GM12878 (cell line): ENCODE measurements at regions not wholly inside any gene's neighbourhood (a gene's known extent, or its start where the extent isn't known, plus 50 kb on each side); places are given as distances from the start of the nearest gene placed in this dataset.

Source experiments
- ATAC-seq: fragments of 200-7000 bp; cut with Tn5 transposase; 3 replicates; pipeline ENCODE4 v1.9.1; 2020; ENCODE audit warnings: mild to moderate bottlenecking, moderate library complexity
- BruUV-seq: library from RNA; stranded (reverse); fragments of 400-500 nt; replicated peaks from 2 replicates; lab custom pipeline; 2021; lab: Mats Ljungman, UMichigan
- CTCF ChIA-PET: fragments of 300-600 bp; sonication (Branson Sonifier 250); formaldehyde crosslinking; extraction: SDS; loops from one replicate; lab custom pipeline; 2021; ENCODE audit warnings: inconsistent platforms; lab: Yijun Ruan, JAX
- POLR2A ChIA-PET: fragments of 350-600 bp; formaldehyde crosslinking; extraction: SDS; loops from one replicate; lab custom pipeline; 2021; ENCODE audit warnings: inconsistent platforms; lab: Charles Lee
- RAD21 ChIA-PET: fragments of 300-600 bp; sonication (Branson Sonifier 250); formaldehyde crosslinking; loops from one replicate; lab custom pipeline; 2023; ENCODE audit warnings: antibody characterized with exemption; ENCODE audit not compliant: unreplicated experiment; lab: Charles Lee
- SMC1A ChIA-PET: fragments of 300-600 bp; sonication (Branson Sonifier 250); formaldehyde crosslinking; loops from one replicate; lab custom pipeline; 2023; ENCODE audit not compliant: unreplicated experiment, uncharacterized antibody; lab: Charles Lee
- DNase-seq: peaks from one replicate; pipeline ENCODE4 v3.0.0-alpha.2; 2011; ENCODE audit warnings: low read depth, low spot score
- FAIRE-seq: peaks from 3 replicates; lab custom pipeline; 2011; peaks lifted over from hg19 to GRCh38; lab: Jason Lieb, UNC
- H2AFZ ChIP-seq: 2 replicates; pipeline ENCODE4 v1.6.0; 2011; ENCODE audit warnings: low read depth, low read length, control low read depth; ENCODE audit not compliant: control insufficient read depth
- H3K27ac ChIP-seq: 2 replicates; pipeline ENCODE4 v1.5.1; 2011; ENCODE audit warnings: control low read depth; ENCODE audit not compliant: control insufficient read depth, insufficient read depth
- H3K27me3 ChIP-seq, 2 experiments: replicated peaks in 1 of 2; 2 replicates each; pipeline versions ENCODE4 v1.6.0 to v1.6.1; 2011; ENCODE audit warnings: low read length in 1 of 2; ENCODE audit not compliant: control insufficient read depth in 2 of 2, insufficient read depth in 2 of 2
- H3K36me3 ChIP-seq, 2 experiments: 2 replicates each; pipeline ENCODE4 v1.5.1; 2011; ENCODE audit warnings: low read length in 1 of 2; ENCODE audit not compliant: control insufficient read depth in 2 of 2, insufficient read depth in 2 of 2
- H3K4me1 ChIP-seq: 2 replicates; pipeline ENCODE4 v1.6.1; 2011; ENCODE audit warnings: mild to moderate bottlenecking, low read length, moderate library complexity, mixed read lengths; ENCODE audit not compliant: control insufficient read depth, insufficient read depth
- H3K4me2 ChIP-seq: 2 replicates; pipeline ENCODE4 v1.6.0; 2011; ENCODE audit warnings: control low read depth; ENCODE audit not compliant: control insufficient read depth, insufficient read depth
- H3K4me3 ChIP-seq: fragments of 200-600 bp; sonication (generic); 2 replicates; pipeline ENCODE4 v1.5.1; 2016
- H3K79me2 ChIP-seq: 2 replicates; pipeline ENCODE4 v1.6.0; 2011; ENCODE audit warnings: low read length; ENCODE audit not compliant: control insufficient read depth, insufficient read depth
- H3K9ac ChIP-seq: 2 replicates; pipeline ENCODE4 v1.8.0; 2011; ENCODE audit warnings: low read length, control low read depth, mixed read lengths; ENCODE audit not compliant: control insufficient read depth, insufficient read depth
- H3K9me3 ChIP-seq: replicated peaks from 3 replicates; pipeline ENCODE4 v1.5.1; 2011; ENCODE audit warnings: mild to moderate bottlenecking, low read length; ENCODE audit not compliant: control insufficient read depth, insufficient read depth
- H4K20me1 ChIP-seq: 2 replicates; pipeline ENCODE4 v1.6.0; 2011; ENCODE audit not compliant: control insufficient read depth, insufficient read depth
- GABPA ChIP-seq: IDR thresholded peaks from 2 replicates; pipeline ENCODE4 v1.6.1; 2014; ENCODE audit warnings: antibody characterized with exemption, low read depth, mild to moderate bottlenecking, inconsistent platforms
- MEF2A ChIP-seq: IDR thresholded peaks from 2 replicates; pipeline ENCODE4 v1.6.1; 2011; ENCODE audit warnings: low read depth, mild to moderate bottlenecking, low read length, moderate library complexity; ENCODE audit not compliant: insufficient read depth
- MYB ChIP-seq: fragments of 150-350 bp; IDR thresholded peaks from 2 replicates; pipeline ENCODE4 v1.6.1; 2014; ENCODE audit warnings: mild to moderate bottlenecking, low read depth, low read length, borderline replicate concordance
- NFYB ChIP-seq: IDR thresholded peaks from 2 replicates; pipeline ENCODE4 v1.6.1; 2011; ENCODE audit warnings: low read depth, mild to moderate bottlenecking, low read length, improper control_type of control experiment, moderate library complexity; ENCODE audit not compliant: insufficient read depth
- NR2C1 ChIP-seq: fragments of 450-650 bp; IDR thresholded peaks from 2 replicates; pipeline ENCODE4 v1.6.1; 2017; ENCODE audit warnings: antibody characterized with exemption, mild to moderate bottlenecking, moderate library complexity
- RCOR1 ChIP-seq: conservative IDR thresholded peaks from 2 replicates; pipeline ENCODE4 v1.6.1; 2012; ENCODE audit warnings: low read depth, low read length, improper control_type of control experiment
- SMAD5 ChIP-seq: IDR thresholded peaks from 2 replicates; pipeline ENCODE4 v1.6.1; 2016; ENCODE audit warnings: antibody characterized with exemption, low read depth
- TBL1XR1 ChIP-seq: IDR thresholded peaks from 2 replicates; pipeline ENCODE4 v1.6.1; 2012; ENCODE audit warnings: low read depth, low read length, improper control_type of control experiment
- TCF7 ChIP-seq: IDR thresholded peaks from 2 replicates; pipeline ENCODE4 v1.6.1; 2014; ENCODE audit warnings: antibody characterized with exemption, borderline replicate concordance
- WRNIP1 ChIP-seq: IDR thresholded peaks from 2 replicates; pipeline ENCODE4 v1.6.1; 2011; ENCODE audit warnings: low read depth, low read length, improper control_type of control experiment, borderline replicate concordance
- ZBED1 ChIP-seq: IDR thresholded peaks from 2 replicates; pipeline ENCODE4 v1.6.1; 2016; ENCODE audit warnings: borderline replicate concordance
- ZNF217 ChIP-seq: fragments of 450-650 bp; IDR thresholded peaks from 2 replicates; pipeline ENCODE4 v1.6.1; 2017; ENCODE audit warnings: antibody characterized with exemption, mild to moderate bottlenecking
- ZNF622 ChIP-seq: fragments of 450-650 bp; IDR thresholded peaks from 2 replicates; pipeline ENCODE4 v1.6.1; 2017; ENCODE audit warnings: mild to moderate bottlenecking, inconsistent platforms
- ZSCAN29 ChIP-seq: fragments of 450-650 bp; IDR thresholded peaks from 2 replicates; pipeline ENCODE4 v1.6.1; 2017; ENCODE audit warnings: mild to moderate bottlenecking, moderate library complexity
- WGBS: methylation state at CpG from one replicate; pipeline ENCODE4 v1.1.6; 2016; ENCODE audit warnings: low lambda C conversion rate; ENCODE audit not compliant: insufficient replicate concordance, insufficient coverage; ENCODE audit errors: missing lambda C conversion rate; 5-methylcytosine and 5-hydroxymethylcytosine counted together
- in situ Hi-C: fragments of 300-500 bp; cut with MboI; formaldehyde crosslinking; loops from 9 replicates; pipeline ENCODE4 v1.14.3; 2018; ENCODE audit warnings: mixed read lengths
- intact Hi-C: fragments of 100-400 bp; cut with micrococcal nuclease; formaldehyde crosslinking; loops from one replicate; pipeline ENCODE4 v1.14.2; 2022; ENCODE audit not compliant: unreplicated experiment
- TF ChIP-seq, protein P1 (sequence below): fragments of 450-650 bp; IDR thresholded peaks from 2 replicates; pipeline ENCODE4 v1.6.1; 2017; ENCODE audit warnings: mild to moderate bottlenecking, moderate library complexity
- TF ChIP-seq, protein P2 (sequence below): fragments of 150-350 bp; IDR thresholded peaks from 2 replicates; pipeline ENCODE4 v1.6.1; 2016; ENCODE audit warnings: low read depth, low read length
- TF ChIP-seq, protein P3 (sequence below): fragments of 450-650 bp; conservative IDR thresholded peaks from 2 replicates; pipeline ENCODE4 v1.6.1; 2017; ENCODE audit warnings: mild to moderate bottlenecking, moderate library complexity

DNA sequence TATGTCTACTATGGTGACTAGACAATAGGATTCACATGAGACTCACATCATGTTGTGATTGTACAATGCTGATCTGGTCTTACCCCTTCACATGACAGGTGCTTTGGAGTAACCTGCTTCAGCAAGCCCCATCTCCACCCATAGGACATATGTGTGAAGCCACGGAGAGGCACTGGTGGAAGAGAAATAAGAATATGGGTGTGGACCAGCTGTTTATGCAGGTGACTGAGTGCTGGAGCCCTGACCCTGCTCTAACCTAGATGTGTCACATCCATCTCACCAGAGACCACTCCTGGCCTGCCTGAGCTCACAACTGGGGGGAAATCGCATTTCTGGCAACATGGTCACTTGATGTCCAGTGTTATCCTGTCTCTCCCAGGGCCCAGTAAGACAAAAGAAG lies 119.7 kb downstream of the GGTLC2 start:
- ATAC-seq = no peak
- no peak for TF ChIP-seq MYB
- TF ChIP-seq ZNF622 = no peak
- TF ChIP-seq ZNF217 = no peak
- no peak for TF ChIP-seq TBL1XR1
- TF ChIP-seq, protein P1, sequence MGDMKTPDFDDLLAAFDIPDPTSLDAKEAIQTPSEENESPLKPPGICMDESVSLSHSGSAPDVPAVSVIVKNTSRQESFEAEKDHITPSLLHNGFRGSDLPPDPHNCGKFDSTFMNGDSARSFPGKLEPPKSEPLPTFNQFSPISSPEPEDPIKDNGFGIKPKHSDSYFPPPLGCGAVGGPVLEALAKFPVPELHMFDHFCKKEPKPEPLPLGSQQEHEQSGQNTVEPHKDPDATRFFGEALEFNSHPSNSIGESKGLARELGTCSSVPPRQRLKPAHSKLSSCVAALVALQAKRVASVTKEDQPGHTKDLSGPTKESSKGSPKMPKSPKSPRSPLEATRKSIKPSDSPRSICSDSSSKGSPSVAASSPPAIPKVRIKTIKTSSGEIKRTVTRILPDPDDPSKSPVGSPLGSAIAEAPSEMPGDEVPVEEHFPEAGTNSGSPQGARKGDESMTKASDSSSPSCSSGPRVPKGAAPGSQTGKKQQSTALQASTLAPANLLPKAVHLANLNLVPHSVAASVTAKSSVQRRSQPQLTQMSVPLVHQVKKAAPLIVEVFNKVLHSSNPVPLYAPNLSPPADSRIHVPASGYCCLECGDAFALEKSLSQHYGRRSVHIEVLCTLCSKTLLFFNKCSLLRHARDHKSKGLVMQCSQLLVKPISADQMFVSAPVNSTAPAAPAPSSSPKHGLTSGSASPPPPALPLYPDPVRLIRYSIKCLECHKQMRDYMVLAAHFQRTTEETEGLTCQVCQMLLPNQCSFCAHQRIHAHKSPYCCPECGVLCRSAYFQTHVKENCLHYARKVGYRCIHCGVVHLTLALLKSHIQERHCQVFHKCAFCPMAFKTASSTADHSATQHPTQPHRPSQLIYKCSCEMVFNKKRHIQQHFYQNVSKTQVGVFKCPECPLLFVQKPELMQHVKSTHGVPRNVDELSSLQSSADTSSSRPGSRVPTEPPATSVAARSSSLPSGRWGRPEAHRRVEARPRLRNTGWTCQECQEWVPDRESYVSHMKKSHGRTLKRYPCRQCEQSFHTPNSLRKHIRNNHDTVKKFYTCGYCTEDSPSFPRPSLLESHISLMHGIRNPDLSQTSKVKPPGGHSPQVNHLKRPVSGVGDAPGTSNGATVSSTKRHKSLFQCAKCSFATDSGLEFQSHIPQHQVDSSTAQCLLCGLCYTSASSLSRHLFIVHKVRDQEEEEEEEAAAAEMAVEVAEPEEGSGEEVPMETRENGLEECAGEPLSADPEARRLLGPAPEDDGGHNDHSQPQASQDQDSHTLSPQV = no peak
- no peak for TF ChIP-seq SMAD5
- no peak for TF ChIP-seq TCF7
- TF ChIP-seq RCOR1 = no peak
- TF ChIP-seq MEF2A = no peak
- TF ChIP-seq NR2C1 = no peak
- TF ChIP-seq WRNIP1 = no peak
- TF ChIP-seq ZSCAN29 = no peak
- no peak for TF ChIP-seq ZBED1
- TF ChIP-seq, protein P2, sequence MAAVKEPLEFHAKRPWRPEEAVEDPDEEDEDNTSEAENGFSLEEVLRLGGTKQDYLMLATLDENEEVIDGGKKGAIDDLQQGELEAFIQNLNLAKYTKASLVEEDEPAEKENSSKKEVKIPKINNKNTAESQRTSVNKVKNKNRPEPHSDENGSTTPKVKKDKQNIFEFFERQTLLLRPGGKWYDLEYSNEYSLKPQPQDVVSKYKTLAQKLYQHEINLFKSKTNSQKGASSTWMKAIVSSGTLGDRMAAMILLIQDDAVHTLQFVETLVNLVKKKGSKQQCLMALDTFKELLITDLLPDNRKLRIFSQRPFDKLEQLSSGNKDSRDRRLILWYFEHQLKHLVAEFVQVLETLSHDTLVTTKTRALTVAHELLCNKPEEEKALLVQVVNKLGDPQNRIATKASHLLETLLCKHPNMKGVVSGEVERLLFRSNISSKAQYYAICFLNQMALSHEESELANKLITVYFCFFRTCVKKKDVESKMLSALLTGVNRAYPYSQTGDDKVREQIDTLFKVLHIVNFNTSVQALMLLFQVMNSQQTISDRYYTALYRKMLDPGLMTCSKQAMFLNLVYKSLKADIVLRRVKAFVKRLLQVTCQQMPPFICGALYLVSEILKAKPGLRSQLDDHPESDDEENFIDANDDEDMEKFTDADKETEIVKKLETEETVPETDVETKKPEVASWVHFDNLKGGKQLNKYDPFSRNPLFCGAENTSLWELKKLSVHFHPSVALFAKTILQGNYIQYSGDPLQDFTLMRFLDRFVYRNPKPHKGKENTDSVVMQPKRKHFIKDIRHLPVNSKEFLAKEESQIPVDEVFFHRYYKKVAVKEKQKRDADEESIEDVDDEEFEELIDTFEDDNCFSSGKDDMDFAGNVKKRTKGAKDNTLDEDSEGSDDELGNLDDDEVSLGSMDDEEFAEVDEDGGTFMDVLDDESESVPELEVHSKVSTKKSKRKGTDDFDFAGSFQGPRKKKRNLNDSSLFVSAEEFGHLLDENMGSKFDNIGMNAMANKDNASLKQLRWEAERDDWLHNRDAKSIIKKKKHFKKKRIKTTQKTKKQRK = no peak
- TF ChIP-seq, protein P3, sequence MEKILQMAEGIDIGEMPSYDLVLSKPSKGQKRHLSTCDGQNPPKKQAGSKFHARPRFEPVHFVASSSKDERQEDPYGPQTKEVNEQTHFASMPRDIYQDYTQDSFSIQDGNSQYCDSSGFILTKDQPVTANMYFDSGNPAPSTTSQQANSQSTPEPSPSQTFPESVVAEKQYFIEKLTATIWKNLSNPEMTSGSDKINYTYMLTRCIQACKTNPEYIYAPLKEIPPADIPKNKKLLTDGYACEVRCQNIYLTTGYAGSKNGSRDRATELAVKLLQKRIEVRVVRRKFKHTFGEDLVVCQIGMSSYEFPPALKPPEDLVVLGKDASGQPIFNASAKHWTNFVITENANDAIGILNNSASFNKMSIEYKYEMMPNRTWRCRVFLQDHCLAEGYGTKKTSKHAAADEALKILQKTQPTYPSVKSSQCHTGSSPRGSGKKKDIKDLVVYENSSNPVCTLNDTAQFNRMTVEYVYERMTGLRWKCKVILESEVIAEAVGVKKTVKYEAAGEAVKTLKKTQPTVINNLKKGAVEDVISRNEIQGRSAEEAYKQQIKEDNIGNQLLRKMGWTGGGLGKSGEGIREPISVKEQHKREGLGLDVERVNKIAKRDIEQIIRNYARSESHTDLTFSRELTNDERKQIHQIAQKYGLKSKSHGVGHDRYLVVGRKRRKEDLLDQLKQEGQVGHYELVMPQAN = no peak
- TF ChIP-seq NFYB = no peak
- TF ChIP-seq GABPA = no peak
- TF ChIP-seq, all 136 proteins: peak for 0
- ChIA-PET POLR2A (no interaction called here), RAD21 (interaction anchor here (1.2 kb wide), 1 partner anchor 11 kb away, joined by 4 read pairs; no protein-coding TSS in a partner anchor), CTCF (interaction anchor here (0.9 to 2.9 kb wide), 5 partner anchors 11 to 196 kb away, joined by 3 to 16 read pairs (median 4); no protein-coding TSS in a partner anchor), SMC1A (interaction anchor here (1.2 to 1.3 kb wide), 3 partner anchors 11 to 193 kb away, joined by 3 to 4 read pairs (median 3); no protein-coding TSS in a partner anchor)
- 31% methylated on average over 2 of the region's 2 CpGs for WGBS
- FAIRE-seq (no peak), DNase-seq (no peak)
- in situ Hi-C loops = no loop called here
- Histone ChIP-seq H3K4me2 (no peak overlapping the region), H3K36me3 (no peaks in the 10 kb centered on the region), H4K20me1 (no peaks in the 10 kb centered on the region), H3K4me1 (no peaks in the 10 kb centered on the region), H3K9me3 (no peaks in the 10 kb centered on the region), H3K27me3 (no peaks in the 10 kb centered on the region), H3K9ac (no peak overlapping the region), H3K79me2 (no peaks in the 10 kb centered on the region), H2AFZ (no peak overlapping the region), H3K4me3 (no peak overlapping the region), H3K27ac (no peak overlapping the region)
- BruUV-seq = no TSS peak
- intact Hi-C loops = no loop called here
